ENCODE measurements at regions not wholly inside any gene's neighbourhood (a gene's known extent, or its start where the extent isn't known, plus 50 kb on each side); places are given as distances from the start of the nearest gene placed in this dataset.

GRCh38 chr2:82986899-82987298 is 1472.2 kb downstream of the SUCLG1 start:
- Histone ChIP-seq H3K27me3 (ENCODE audit: control insufficient read depth, extremely low read depth, insufficient read depth, low read length) (no peaks in the 10 kb centered on the region), H3K36me3 (ENCODE audit: control insufficient read depth in 2 of 2, extremely low read depth in 1 of 2, insufficient read depth in 2 of 2, low read length in 2 of 2) (no peaks in the 10 kb centered on the region), H3K79me2 (ENCODE audit: control insufficient read depth, insufficient read depth, low read length) (no peaks in the 10 kb centered on the region), H3K4me2 (ENCODE audit: control insufficient read depth, extremely low read depth, insufficient read depth, low read depth, low read length) (no peak overlapping the region), H2AFZ (ENCODE audit: control insufficient read depth, low read length) (no peak overlapping the region), H3K4me3 (ENCODE audit: control insufficient read depth in 2 of 3, extremely low read depth in 1 of 3, insufficient read depth in 2 of 3, low read depth in 1 of 3, low read length in 3 of 3) (no peak overlapping the region), H3K27ac (ENCODE audit: control insufficient read depth, insufficient read depth, low read length) (no peak overlapping the region), H3K9ac (ENCODE audit: control insufficient read depth, extremely low read depth, insufficient read depth, low read length) (no peak overlapping the region), H4K20me1 (ENCODE audit: control insufficient read depth, extremely low read depth, insufficient read depth, low read length) (no peaks in the 10 kb centered on the region), H3K9me1 (ENCODE audit: control insufficient read depth, extremely low read depth, insufficient read depth, low read length) (no peaks in the 10 kb centered on the region), H3K9me3 (ENCODE audit: control insufficient read depth, low read depth, low read length) (no peaks in the 10 kb centered on the region), H3K4me1 (ENCODE audit: control insufficient read depth, extremely low read depth, insufficient read depth, low read length) (no peaks in the 10 kb centered on the region)
- DNase-seq (ENCODE audit: low read depth, low spot score) (no peak), FAIRE-seq (no peak)
- dilution Hi-C loops (cut with MboI; ENCODE audit: extremely low pct_ligation_motif_present, low sequenced_read_pairs): no loop called here
- TF ChIP-seq EZH2 (IDR thresholded peaks at IDR 0.05; ENCODE audit: low read length): no peak
- TF ChIP-seq CTCF (optimal IDR thresholded peaks at IDR 0.05 in 1 of 3, IDR thresholded peaks at IDR 0.05 in 1 of 3, conservative IDR thresholded peaks at IDR 0.05 in 1 of 3; ENCODE audit: extremely low read depth in 1 of 3, insufficient read depth in 2 of 3, low read length in 3 of 3): no peak

- Histone ChIP-seq H3K27me3 (ENCODE audit: control insufficient read depth, extremely low read depth, insufficient read depth, low read length) (no peaks in the 10 kb centered on the region), H3K79me2 (ENCODE audit: control insufficient read depth, insufficient read depth, low read length) (no peaks in the 10 kb centered on the region), H4K20me1 (ENCODE audit: control insufficient read depth, extremely low read depth, insufficient read depth, low read length) (no peaks in the 10 kb centered on the region), H3K9me3 (ENCODE audit: control insufficient read depth, low read depth, low read length) (no peaks in the 10 kb centered on the region), H3K4me1 (ENCODE audit: control insufficient read depth, extremely low read depth, insufficient read depth, low read length) (no peaks in the 10 kb centered on the region), H3K27ac (ENCODE audit: control insufficient read depth, insufficient read depth, low read length) (no peak overlapping the region), H3K36me3 (ENCODE audit: control insufficient read depth in 2 of 2, extremely low read depth in 1 of 2, insufficient read depth in 2 of 2, low read length in 2 of 2) (no peaks in the 10 kb centered on the region), H3K9ac (ENCODE audit: control insufficient read depth, extremely low read depth, insufficient read depth, low read length) (no peak overlapping the region), H2AFZ (ENCODE audit: control insufficient read depth, low read length) (no peak overlapping the region), H3K4me3 (ENCODE audit: control insufficient read depth in 2 of 3, extremely low read depth in 1 of 3, insufficient read depth in 2 of 3, low read depth in 1 of 3, low read length in 3 of 3) (no peak overlapping the region), H3K9me1 (ENCODE audit: control insufficient read depth, extremely low read depth, insufficient read depth, low read length) (no peaks in the 10 kb centered on the region), H3K4me2 (ENCODE audit: control insufficient read depth, extremely low read depth, insufficient read depth, low read depth, low read length) (no peak overlapping the region)
- DNase-seq (ENCODE audit: low read depth, low spot score): no peak
- dilution Hi-C loops (cut with MboI; ENCODE audit: extremely low pct_ligation_motif_present, low sequenced_read_pairs): no loop called here
- no peak for TF ChIP-seq CTCF (optimal IDR thresholded peaks at IDR 0.05 in 1 of 3, IDR thresholded peaks at IDR 0.05 in 1 of 3, conservative IDR thresholded peaks at IDR 0.05 in 1 of 3; ENCODE audit: extremely low read depth in 1 of 3, insufficient read depth in 2 of 3, low read length in 3 of 3)
- no peak for TF ChIP-seq EZH2 (IDR thresholded peaks at IDR 0.05; ENCODE audit: low read length)
- no peak for FAIRE-seq
These were observed 1473.4 kb downstream of the SUCLG1 start for GRCh38 chr2:82985572-82986197.
